ENCODE measurements at regions not wholly inside any gene's neighbourhood (a gene's known extent, or its start where the extent isn't known, plus 50 kb on each side); places are given as distances from the start of the nearest gene placed in this dataset.
"Not testable (repeated sequence)": the region's sequence is repeated elsewhere in the genome, so short reads cannot be mapped to it uniquely, and the experiment has no call there.

GRCh38 chr16:35170061-35170460, 1710.6 kb downstream of the TP53TG3F start:
- not testable (repeated sequence) for DNase-seq (ENCODE audit: low read depth, low spot score); BruUV-seq (replicated peaks); H3K27me3 ChIP-seq (ENCODE audit: control insufficient read depth, insufficient read depth, low read length)

GRCh38 chr16:35170610-35171009, 1711.2 kb downstream of the TP53TG3F start:
- intact Hi-C loops (cut with micrococcal nuclease; ENCODE audit: unreplicated experiment): no loop called here
- no peak for ATAC-seq
- ChIA-PET CTCF (no interaction called here), POLR2A (no interaction called here)
- in situ Hi-C loops (cut with HindIII; ENCODE audit: low pct_unique_long_range_greater_than_20kb, low sequenced_read_pairs): no loop called here
- DNase-seq (ENCODE audit: low read depth, low spot score): no peak
- Histone ChIP-seq H3K36me3 (ENCODE audit: control insufficient read depth, insufficient read depth, low read length) (no peaks in the 10 kb centered on the region), H3K4me3 (ENCODE audit: low read depth in 2 of 2, low read length in 2 of 2) (no peak overlapping the region), H3K27me3 (ENCODE audit: control insufficient read depth, insufficient read depth, low read length) (no peaks in the 10 kb centered on the region), H3K9me3 (ENCODE audit: control insufficient read depth, insufficient read depth, low read depth, low read length) (no peaks in the 10 kb centered on the region), H3K27ac (ENCODE audit: low read length) (no peak overlapping the region), H3K4me1 (ENCODE audit: control insufficient read depth, insufficient read depth, low read length) (no peaks in the 10 kb centered on the region)
- no peak for TF ChIP-seq POLR2AphosphoS5 (IDR thresholded peaks at IDR 0.05; ENCODE audit: low read depth, low read length)
- no peak for TF ChIP-seq REST (IDR thresholded peaks at IDR 0.05; ENCODE audit: insufficient read depth in 1 of 2, low read depth in 2 of 2, low read length in 1 of 2)
- no peak for TF ChIP-seq CTCF (IDR thresholded peaks at IDR 0.05)
- no peak for TF ChIP-seq SIN3A (IDR thresholded peaks at IDR 0.05; ENCODE audit: borderline replicate concordance, insufficient read depth, low read depth, low read length)
- TF ChIP-seq TCF7L2 (IDR thresholded peaks at IDR 0.05; ENCODE audit: low read depth, low read length): no peak
- BruUV-seq (replicated peaks): no TSS peak

More at GRCh38 chr16:35170061-35170460, 1710.6 kb downstream of the TP53TG3F start:
- ATAC-seq; H3K9me3 ChIP-seq (ENCODE audit: control insufficient read depth, insufficient read depth, low read depth, low read length); H3K4me3 ChIP-seq (ENCODE audit: low read depth in 2 of 2, low read length in 2 of 2); POLR2A ChIA-PET; intact Hi-C loops (cut with micrococcal nuclease; ENCODE audit: unreplicated experiment); H3K36me3 ChIP-seq (ENCODE audit: control insufficient read depth, insufficient read depth, low read length); in situ Hi-C loops (cut with HindIII; ENCODE audit: low pct_unique_long_range_greater_than_20kb, low sequenced_read_pairs); H3K4me1 ChIP-seq (ENCODE audit: control insufficient read depth, insufficient read depth, low read length); H3K27ac ChIP-seq (ENCODE audit: low read length); CTCF ChIA-PET: not testable (repeated sequence)

GRCh38 chr16:35171106-35171505, 1711.7 kb downstream of the TP53TG3F start:
- no peaks in the 10 kb centered on the region for H3K9me3 ChIP-seq (ENCODE audit: control insufficient read depth, insufficient read depth, low read depth, low read length)
- no TSS peak for BruUV-seq (replicated peaks)
- CTCF ChIA-PET: no interaction called here
- no peaks in the 10 kb centered on the region for H3K27me3 ChIP-seq (ENCODE audit: control insufficient read depth, insufficient read depth, low read length)
- H3K27ac ChIP-seq (ENCODE audit: low read length): no peak overlapping the region
- no peak overlapping the region for H3K4me3 ChIP-seq (ENCODE audit: low read depth in 2 of 2, low read length in 2 of 2)
- H3K4me1 ChIP-seq (ENCODE audit: control insufficient read depth, insufficient read depth, low read length): no peaks in the 10 kb centered on the region
- no peaks in the 10 kb centered on the region for H3K36me3 ChIP-seq (ENCODE audit: control insufficient read depth, insufficient read depth, low read length)
- intact Hi-C loops (cut with micrococcal nuclease; ENCODE audit: unreplicated experiment): no loop called here
- POLR2A ChIA-PET: no interaction called here
- TF ChIP-seq REST (IDR thresholded peaks at IDR 0.05; ENCODE audit: insufficient read depth in 1 of 2, low read depth in 2 of 2, low read length in 1 of 2): no peak
- TF ChIP-seq CTCF (IDR thresholded peaks at IDR 0.05): no peak
- no peak for TF ChIP-seq TCF7L2 (IDR thresholded peaks at IDR 0.05; ENCODE audit: low read depth, low read length)
- TF ChIP-seq POLR2AphosphoS5 (IDR thresholded peaks at IDR 0.05; ENCODE audit: low read depth, low read length): no peak
- TF ChIP-seq SIN3A (IDR thresholded peaks at IDR 0.05; ENCODE audit: borderline replicate concordance, insufficient read depth, low read depth, low read length): no peak
- DNase-seq (ENCODE audit: low read depth, low spot score): no peak
- ATAC-seq: no peak
- in situ Hi-C loops (cut with HindIII; ENCODE audit: low pct_unique_long_range_greater_than_20kb, low sequenced_read_pairs): no loop called here

All from Panc1 (cell line).